GM23248 (cell line): ENCODE measurements at regions not wholly inside any gene's neighbourhood (a gene's known extent, or its start where the extent isn't known, plus 50 kb on each side); places are given as distances from the start of the nearest gene placed in this dataset.

ENCODE experiments used
- EZH2 ChIP-seq: fragments of 200-600 bp; sonication (generic); IDR thresholded peaks from 2 replicates; pipeline ENCODE4 v1.6.1; 2018; ENCODE audit warnings: antibody characterized with exemption, mild to moderate bottlenecking; ENCODE audit not compliant: insufficient read depth, poor library complexity, severe bottlenecking
- EZH2phosphoT487 ChIP-seq: fragments of 200-600 bp; sonication (generic); IDR thresholded peaks from 2 replicates; pipeline ENCODE4 v1.6.1; 2018; ENCODE audit warnings: antibody characterized with exemption, moderate library complexity, mild to moderate bottlenecking, low read depth; ENCODE audit not compliant: insufficient read depth

- TF ChIP-seq EZH2phosphoT487 (no peak), EZH2 (no peak)
Observed at GRCh38 chr2:236341721-236342120, 77.5 kb upstream of the ASB18 start.
